ENCODE measurements at regions not wholly inside any gene's neighbourhood (a gene's known extent, or its start where the extent isn't known, plus 50 kb on each side); places are given as distances from the start of the nearest gene placed in this dataset.

- no peak overlapping the region for H3K27ac ChIP-seq (ENCODE audit: insufficient read depth, low read length)
- no peaks in the 10 kb centered on the region for H3K9me3 ChIP-seq (ENCODE audit: control insufficient read depth, insufficient read depth, low read depth, low read length)
- no peak for DNase-seq (ENCODE audit: low read depth in 2 of 2)
- H2AFZ ChIP-seq (ENCODE audit: low read length) = no peak overlapping the region
- no peak overlapping the region for H3K4me3 ChIP-seq (replicated peaks in 1 of 4; ENCODE audit: control extremely low read depth in 1 of 4, insufficient read depth in 1 of 4, low read depth in 3 of 4, low read length in 4 of 4)
- H3K4me1 ChIP-seq (ENCODE audit: control insufficient read depth, extremely low read depth, insufficient read depth, low read length) = no peaks in the 10 kb centered on the region
- H3K79me2 ChIP-seq (ENCODE audit: control insufficient read depth, insufficient read depth, low read length) = no peaks in the 10 kb centered on the region
- no peaks in the 10 kb centered on the region for H4K20me1 ChIP-seq (ENCODE audit: control insufficient read depth, extremely low read depth, insufficient read depth, low read length)
- TF ChIP-seq CTCF (conservative IDR thresholded peaks at IDR 0.05 in 1 of 2, IDR thresholded peaks at IDR 0.05 in 1 of 2; ENCODE audit: low read depth in 1 of 2, low read length in 2 of 2) = no peak
- TF ChIP-seq EZH2 (IDR thresholded peaks at IDR 0.05; ENCODE audit: low read length, missing control alignments) = no peak
- H3K27me3 ChIP-seq (ENCODE audit: control insufficient read depth, insufficient read depth, low read length) = no peaks in the 10 kb centered on the region
- no peak overlapping the region for H3K4me2 ChIP-seq (ENCODE audit: extremely low read depth, insufficient read depth, low read length)
- H3K36me3 ChIP-seq (ENCODE audit: control insufficient read depth, insufficient read depth, low read length) = no peaks in the 10 kb centered on the region
- H3K9ac ChIP-seq (ENCODE audit: insufficient read depth, low read length) = no peak overlapping the region
These were observed 1947.1 kb downstream of the OLFM4 start for GRCh38 chr13:54975676-54976075.

GRCh38 chr13:54980651-54981050, 1952.0 kb downstream of the OLFM4 start:
- Histone ChIP-seq H3K9ac (ENCODE audit: insufficient read depth, low read length) (no peak overlapping the region), H3K36me3 (ENCODE audit: control insufficient read depth, insufficient read depth, low read length) (no peaks in the 10 kb centered on the region), H3K4me3 (replicated peaks in 1 of 4; ENCODE audit: control extremely low read depth in 1 of 4, insufficient read depth in 1 of 4, low read depth in 3 of 4, low read length in 4 of 4) (no peak overlapping the region), H3K4me2 (ENCODE audit: extremely low read depth, insufficient read depth, low read length) (no peak overlapping the region), H3K9me3 (ENCODE audit: control insufficient read depth, insufficient read depth, low read depth, low read length) (no peaks in the 10 kb centered on the region), H4K20me1 (ENCODE audit: control insufficient read depth, extremely low read depth, insufficient read depth, low read length) (no peaks in the 10 kb centered on the region), H3K4me1 (ENCODE audit: control insufficient read depth, extremely low read depth, insufficient read depth, low read length) (no peaks in the 10 kb centered on the region), H3K27me3 (ENCODE audit: control insufficient read depth, insufficient read depth, low read length) (no peaks in the 10 kb centered on the region), H3K27ac (ENCODE audit: insufficient read depth, low read length) (no peak overlapping the region), H3K79me2 (ENCODE audit: control insufficient read depth, insufficient read depth, low read length) (no peaks in the 10 kb centered on the region), H2AFZ (ENCODE audit: low read length) (no peak overlapping the region)
- TF ChIP-seq CTCF (conservative IDR thresholded peaks at IDR 0.05 in 1 of 2, IDR thresholded peaks at IDR 0.05 in 1 of 2; ENCODE audit: low read depth in 1 of 2, low read length in 2 of 2) = no peak
- TF ChIP-seq EZH2 (IDR thresholded peaks at IDR 0.05; ENCODE audit: low read length, missing control alignments) = no peak
- peak; percentile 1 to 18 for DNase-seq (ENCODE audit: low read depth in 2 of 2)

- H3K36me3 ChIP-seq (ENCODE audit: control insufficient read depth, insufficient read depth, low read length) = no peaks in the 10 kb centered on the region
- H3K79me2 ChIP-seq (ENCODE audit: control insufficient read depth, insufficient read depth, low read length) = no peaks in the 10 kb centered on the region
- no peak overlapping the region for H3K27ac ChIP-seq (ENCODE audit: insufficient read depth, low read length)
- H3K4me3 ChIP-seq (replicated peaks in 1 of 4; ENCODE audit: control extremely low read depth in 1 of 4, insufficient read depth in 1 of 4, low read depth in 3 of 4, low read length in 4 of 4) = no peak overlapping the region
- TF ChIP-seq EZH2 (IDR thresholded peaks at IDR 0.05; ENCODE audit: low read length, missing control alignments) = no peak
- TF ChIP-seq CTCF (conservative IDR thresholded peaks at IDR 0.05 in 1 of 2, IDR thresholded peaks at IDR 0.05 in 1 of 2; ENCODE audit: low read depth in 1 of 2, low read length in 2 of 2) = no peak
- H3K27me3 ChIP-seq (ENCODE audit: control insufficient read depth, insufficient read depth, low read length) = no peaks in the 10 kb centered on the region
- H4K20me1 ChIP-seq (ENCODE audit: control insufficient read depth, extremely low read depth, insufficient read depth, low read length) = no peaks in the 10 kb centered on the region
- no peaks in the 10 kb centered on the region for H3K4me1 ChIP-seq (ENCODE audit: control insufficient read depth, extremely low read depth, insufficient read depth, low read length)
- DNase-seq (ENCODE audit: low read depth in 2 of 2) = no peak
- no peak overlapping the region for H2AFZ ChIP-seq (ENCODE audit: low read length)
- H3K4me2 ChIP-seq (ENCODE audit: extremely low read depth, insufficient read depth, low read length) = no peak overlapping the region
- no peaks in the 10 kb centered on the region for H3K9me3 ChIP-seq (ENCODE audit: control insufficient read depth, insufficient read depth, low read depth, low read length)
- H3K9ac ChIP-seq (ENCODE audit: insufficient read depth, low read length) = no peak overlapping the region
These were observed 1960.8 kb downstream of the OLFM4 start for GRCh38 chr13:54989418-54989817.
